HEK293 (cell line): ENCODE measurements at regions not wholly inside any gene's neighbourhood (a gene's known extent, or its start where the extent isn't known, plus 50 kb on each side); places are given as distances from the start of the nearest gene placed in this dataset.

ENCODE experiments used
- ELK4 ChIP-seq: IDR thresholded peaks from 2 replicates; pipeline ENCODE4 v1.6.1; 2011; ENCODE audit warnings: mild to moderate bottlenecking, low read depth, low read length, borderline replicate concordance
- INSM2 ChIP-seq: fragments of 450-650 bp; formaldehyde crosslinking; IDR thresholded peaks from 2 replicates; pipeline ENCODE4 v1.5.1; 2016; ENCODE audit warnings: missing biosample characterization, missing genetic modification characterization
- PBX3 ChIP-seq: sonication (generic); formaldehyde crosslinking; IDR thresholded peaks from 2 replicates; pipeline ENCODE4 v1.8.1; 2022; ENCODE audit warnings: mild to moderate bottlenecking, moderate library complexity, missing genetic modification reagents
- SALL2 ChIP-seq: fragments of 450-650 bp; formaldehyde crosslinking; IDR thresholded peaks from 2 replicates; pipeline ENCODE4 v1.5.0; 2017; ENCODE audit warnings: missing biosample characterization, mild to moderate bottlenecking, missing genetic modification characterization, borderline replicate concordance
- SCRT2 ChIP-seq: fragments of 450-650 bp; formaldehyde crosslinking; IDR thresholded peaks from 2 replicates; pipeline ENCODE4 v1.5.1; 2016; ENCODE audit warnings: missing biosample characterization, missing genetic modification characterization
- SP3 ChIP-seq: fragments of 450-650 bp; formaldehyde crosslinking; IDR thresholded peaks from 2 replicates; pipeline ENCODE4 v1.5.1; 2016; ENCODE audit warnings: missing biosample characterization, missing genetic modification characterization
- ZBTB21 ChIP-seq: fragments of 450-650 bp; formaldehyde crosslinking; IDR thresholded peaks from 2 replicates; pipeline ENCODE4 v1.5.1; 2017; ENCODE audit warnings: missing biosample characterization, missing genetic modification characterization
- ZEB2 ChIP-seq: fragments of 450-650 bp; formaldehyde crosslinking; IDR thresholded peaks from 2 replicates; pipeline ENCODE4 v1.5.1; 2016; ENCODE audit warnings: missing biosample characterization, missing genetic modification characterization
- ZIC2 ChIP-seq: fragments of 450-650 bp; formaldehyde crosslinking; IDR thresholded peaks from 2 replicates; pipeline ENCODE4 v1.5.1; 2016; ENCODE audit warnings: missing biosample characterization, missing genetic modification characterization
- ZNF112 ChIP-seq: fragments of 450-650 bp; formaldehyde crosslinking; IDR thresholded peaks from 2 replicates; pipeline ENCODE4 v1.5.0; 2017; ENCODE audit warnings: missing biosample characterization, missing genetic modification characterization
- ZNF114 ChIP-seq: fragments of 450-650 bp; formaldehyde crosslinking; IDR thresholded peaks from 2 replicates; pipeline ENCODE4 v1.5.0; 2017; ENCODE audit warnings: missing biosample characterization, missing genetic modification characterization
- ZNF132 ChIP-seq: fragments of 450-650 bp; formaldehyde crosslinking; IDR thresholded peaks from 2 replicates; pipeline ENCODE4 v1.5.1; 2017; ENCODE audit warnings: missing biosample characterization, missing genetic modification characterization, borderline replicate concordance
- ZNF133 ChIP-seq: fragments of 450-650 bp; formaldehyde crosslinking; IDR thresholded peaks from 2 replicates; pipeline ENCODE4 v1.5.1; 2016; ENCODE audit warnings: missing biosample characterization, missing genetic modification characterization
- ZNF174 ChIP-seq: fragments of 450-650 bp; formaldehyde crosslinking; IDR thresholded peaks from 2 replicates; pipeline ENCODE4 v1.5.0; 2017; ENCODE audit warnings: missing biosample characterization, mild to moderate bottlenecking, missing genetic modification characterization
- ZNF184 ChIP-seq: fragments of 450-650 bp; IDR thresholded peaks from 2 replicates; pipeline ENCODE4 v1.5.1; 2018; ENCODE audit warnings: missing biosample characterization, mild to moderate bottlenecking, missing genetic modification characterization
- ZNF23 ChIP-seq: fragments of 450-650 bp; formaldehyde crosslinking; IDR thresholded peaks from 2 replicates; pipeline ENCODE4 v1.5.1; 2016; ENCODE audit warnings: missing biosample characterization, missing genetic modification characterization, borderline replicate concordance
- ZNF239 ChIP-seq: fragments of 450-650 bp; formaldehyde crosslinking; IDR thresholded peaks from 2 replicates; pipeline ENCODE4 v1.5.1; 2016; ENCODE audit warnings: missing biosample characterization, missing genetic modification characterization
- ZNF248 ChIP-seq: fragments of 450-650 bp; formaldehyde crosslinking; IDR thresholded peaks from 2 replicates; pipeline ENCODE4 v1.5.1; 2017; ENCODE audit warnings: missing biosample characterization, missing genetic modification characterization
- ZNF280C ChIP-seq: fragments of 450-650 bp; formaldehyde crosslinking; IDR thresholded peaks from 2 replicates; pipeline ENCODE4 v1.5.1; 2016; ENCODE audit warnings: missing biosample characterization, missing genetic modification characterization
- ZNF362 ChIP-seq: fragments of 450-650 bp; formaldehyde crosslinking; IDR thresholded peaks from 2 replicates; pipeline ENCODE4 v1.5.1; 2016; ENCODE audit warnings: missing biosample characterization, missing genetic modification characterization
- ZNF366 ChIP-seq: fragments of 450-650 bp; formaldehyde crosslinking; conservative IDR thresholded peaks from 2 replicates; pipeline ENCODE4 v1.5.1; 2016; ENCODE audit warnings: missing biosample characterization, missing genetic modification characterization
- ZNF449 ChIP-seq: fragments of 450-650 bp; formaldehyde crosslinking; IDR thresholded peaks from 2 replicates; pipeline ENCODE4 v1.5.1; 2017; ENCODE audit warnings: missing biosample characterization, mild to moderate bottlenecking, missing genetic modification characterization, moderate library complexity
- ZNF473 ChIP-seq: fragments of 450-650 bp; formaldehyde crosslinking; IDR thresholded peaks from 2 replicates; pipeline ENCODE4 v1.5.1; 2017; ENCODE audit warnings: missing biosample characterization, missing genetic modification characterization
- ZNF501 ChIP-seq: fragments of 450-650 bp; formaldehyde crosslinking; IDR thresholded peaks from 2 replicates; pipeline ENCODE4 v1.5.1; 2016; ENCODE audit warnings: missing biosample characterization, missing genetic modification characterization
- ZNF549 ChIP-seq: fragments of 450-650 bp; IDR thresholded peaks from 2 replicates; pipeline ENCODE4 v1.5.1; 2018; ENCODE audit warnings: missing biosample characterization, missing genetic modification characterization, mild to moderate bottlenecking, inconsistent platforms, moderate library complexity
- ZNF561 ChIP-seq: fragments of 450-650 bp; IDR thresholded peaks from 2 replicates; pipeline ENCODE4 v1.5.1; 2018; ENCODE audit warnings: missing biosample characterization, missing genetic modification characterization, borderline replicate concordance
- ZNF580 ChIP-seq: fragments of 450-650 bp; formaldehyde crosslinking; IDR thresholded peaks from 2 replicates; pipeline ENCODE4 v1.5.1; 2016; ENCODE audit warnings: missing biosample characterization, missing genetic modification characterization
- ZNF596 ChIP-seq: fragments of 450-650 bp; IDR thresholded peaks from 2 replicates; pipeline ENCODE4 v1.5.0; 2018; ENCODE audit warnings: missing biosample characterization, mild to moderate bottlenecking, missing genetic modification characterization, moderate library complexity
- ZNF654 ChIP-seq: fragments of 450-650 bp; formaldehyde crosslinking; IDR thresholded peaks from 2 replicates; pipeline ENCODE4 v1.5.1; 2016; ENCODE audit warnings: low read depth, missing biosample characterization, missing genetic modification characterization
- ZNF670 ChIP-seq: fragments of 450-650 bp; formaldehyde crosslinking; IDR thresholded peaks from 2 replicates; pipeline ENCODE4 v1.5.1; 2016; ENCODE audit warnings: missing biosample characterization, missing genetic modification characterization, low read depth
- ZNF830 ChIP-seq: fragments of 450-650 bp; IDR thresholded peaks from 2 replicates; pipeline ENCODE4 v1.5.0; 2018; ENCODE audit warnings: missing biosample characterization, missing genetic modification characterization, low read depth, mild to moderate bottlenecking, moderate library complexity
- ZSCAN16 ChIP-seq: fragments of 450-650 bp; formaldehyde crosslinking; IDR thresholded peaks from 2 replicates; pipeline ENCODE4 v1.5.1; 2016; ENCODE audit warnings: missing biosample characterization, missing genetic modification characterization

GRCh38 chr9:135329571-135330306, 149.8 kb upstream of the PPP1R26 start (continued):
- TF ChIP-seq ZNF239 (no peak), ZNF114 (tag by site-specific recombination) (no peak), ZNF280C (tag by site-specific recombination) (no peak), SCRT2 (tag by site-specific recombination) (peak; percentile 31; the same call in 1 of the 2 replicates), ZNF132 (tag by site-specific recombination) (no peak), ZNF23 (tag by site-specific recombination) (no peak), ZBTB21 (peak; percentile 88), ZNF670 (tag by site-specific recombination) (no peak), ZNF549 (tag by site-specific recombination) (no peak), ZNF362 (tag by site-specific recombination) (no peak), ZNF112 (tag by site-specific recombination) (no peak), ZNF830 (no peak), ZNF449 (tag by site-specific recombination) (no peak), ZNF248 (tag by site-specific recombination) (no peak), ZNF561 (tag by site-specific recombination) (peak; percentile 99), SALL2 (tag by site-specific recombination) (no peak), ZNF473 (tag by site-specific recombination) (no peak), SP3 (tag by site-specific recombination) (no peak), ZNF366 (tag by site-specific recombination) (no peak), ZSCAN16 (no peak), ZNF184 (tag by site-specific recombination) (no peak), ZNF174 (tag by site-specific recombination) (0 out of 2 replicates have a peak, but pooled peaks have one; percentile 57), PBX3 (no peak), ZNF501 (tag by site-specific recombination) (no peak), ZEB2 (tag by site-specific recombination) (peak; percentile 93), INSM2 (peak; percentile 84), ELK4 (no peak), ZIC2 (tag by site-specific recombination) (no peak), ZNF596 (peak; percentile 64), ZNF580 (tag by site-specific recombination) (no peak), ZNF654 (tag by site-specific recombination) (no peak), ZNF133 (tag by site-specific recombination) (no peak)
